ENCODE measurements at regions not wholly inside any gene's neighbourhood (a gene's known extent, or its start where the extent isn't known, plus 50 kb on each side); places are given as distances from the start of the nearest gene placed in this dataset.

DNA sequence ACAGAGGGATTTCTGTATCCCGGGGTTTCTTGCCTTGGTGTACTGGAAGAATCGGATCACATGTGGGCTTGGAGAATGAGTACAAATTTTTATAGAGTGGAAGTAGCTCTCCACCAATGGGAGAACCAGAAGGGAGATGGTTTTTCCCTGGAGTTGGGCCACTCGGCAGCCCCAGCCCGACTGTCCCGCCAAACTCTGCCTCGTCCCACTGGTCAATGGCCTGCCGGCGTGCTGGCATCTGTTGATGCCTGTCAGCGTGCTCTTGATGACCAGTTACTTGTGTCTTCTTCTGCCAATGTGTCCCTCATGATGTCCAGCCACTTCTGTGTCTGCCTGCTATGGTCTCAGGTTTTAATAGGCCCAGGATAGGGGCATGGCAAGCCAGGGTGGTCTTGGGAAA lies 100.5 kb downstream of the CFAP44 start:
- TF ChIP-seq, protein P1, sequence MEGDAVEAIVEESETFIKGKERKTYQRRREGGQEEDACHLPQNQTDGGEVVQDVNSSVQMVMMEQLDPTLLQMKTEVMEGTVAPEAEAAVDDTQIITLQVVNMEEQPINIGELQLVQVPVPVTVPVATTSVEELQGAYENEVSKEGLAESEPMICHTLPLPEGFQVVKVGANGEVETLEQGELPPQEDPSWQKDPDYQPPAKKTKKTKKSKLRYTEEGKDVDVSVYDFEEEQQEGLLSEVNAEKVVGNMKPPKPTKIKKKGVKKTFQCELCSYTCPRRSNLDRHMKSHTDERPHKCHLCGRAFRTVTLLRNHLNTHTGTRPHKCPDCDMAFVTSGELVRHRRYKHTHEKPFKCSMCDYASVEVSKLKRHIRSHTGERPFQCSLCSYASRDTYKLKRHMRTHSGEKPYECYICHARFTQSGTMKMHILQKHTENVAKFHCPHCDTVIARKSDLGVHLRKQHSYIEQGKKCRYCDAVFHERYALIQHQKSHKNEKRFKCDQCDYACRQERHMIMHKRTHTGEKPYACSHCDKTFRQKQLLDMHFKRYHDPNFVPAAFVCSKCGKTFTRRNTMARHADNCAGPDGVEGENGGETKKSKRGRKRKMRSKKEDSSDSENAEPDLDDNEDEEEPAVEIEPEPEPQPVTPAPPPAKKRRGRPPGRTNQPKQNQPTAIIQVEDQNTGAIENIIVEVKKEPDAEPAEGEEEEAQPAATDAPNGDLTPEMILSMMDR (IDR thresholded peaks at IDR 0.05; ENCODE audit: poor library complexity, severe bottlenecking): no peak
- Histone ChIP-seq H3K9me3 (ENCODE audit: severe bottlenecking) (no peaks in the 10 kb centered on the region), H3K4me1 (ENCODE audit: insufficient read depth, poor library complexity, severe bottlenecking) (no peaks in the 10 kb centered on the region), H3K27me3 (ENCODE audit: insufficient read depth, poor library complexity, severe bottlenecking) (no peaks in the 10 kb centered on the region), H3K4me3 (ENCODE audit: severe bottlenecking) (no peak overlapping the region), H3K27ac (ENCODE audit: poor library complexity, severe bottlenecking) (no peak overlapping the region), H3K36me3 (ENCODE audit: low read depth) (no peaks in the 10 kb centered on the region)
- DNase-seq (ENCODE audit: low spot score): no peak
- no peak for ATAC-seq (ENCODE audit: low read depth)

DNA sequence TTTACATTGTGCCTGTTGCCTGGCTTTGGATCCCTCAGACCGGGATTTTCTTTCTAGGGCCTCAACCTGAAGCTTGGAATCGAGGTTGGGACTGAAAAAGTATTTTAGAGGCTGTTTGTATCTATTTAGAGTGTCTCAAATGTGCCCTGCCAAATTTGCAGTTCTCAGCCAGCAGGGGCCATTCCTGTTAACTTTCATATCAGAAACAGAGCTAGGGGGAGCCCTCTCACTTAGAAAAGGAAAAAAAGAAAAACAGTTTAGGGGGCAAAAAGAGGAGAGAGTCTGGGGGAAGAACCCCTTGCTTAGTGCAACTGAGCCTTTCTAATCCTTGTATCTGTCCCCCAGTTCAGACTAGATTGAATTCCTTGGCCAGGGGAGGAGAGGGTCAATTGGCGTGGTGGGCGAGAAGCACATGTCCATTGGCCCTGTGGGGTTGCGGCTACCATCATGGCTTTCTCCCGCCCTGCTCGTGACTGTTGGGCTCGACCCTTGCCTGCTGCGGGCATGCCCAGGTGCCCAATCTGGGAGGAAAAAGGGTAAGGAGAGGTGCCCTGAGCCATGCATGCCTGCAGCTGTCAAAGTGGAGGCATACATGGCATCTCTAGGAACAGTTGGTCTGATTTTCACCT lies 101.6 kb downstream of the CFAP44 start:
- no peak overlapping the region for H3K27ac ChIP-seq (ENCODE audit: poor library complexity, severe bottlenecking)
- H3K4me1 ChIP-seq (ENCODE audit: insufficient read depth, poor library complexity, severe bottlenecking): no peaks in the 10 kb centered on the region
- ATAC-seq (ENCODE audit: low read depth) (no peak), DNase-seq (ENCODE audit: low spot score) (no peak)
- H3K4me3 ChIP-seq (ENCODE audit: severe bottlenecking): no peak overlapping the region
- TF ChIP-seq, protein P1 (IDR thresholded peaks at IDR 0.05; ENCODE audit: poor library complexity, severe bottlenecking): peak; percentile 17
- no peaks in the 10 kb centered on the region for H3K27me3 ChIP-seq (ENCODE audit: insufficient read depth, poor library complexity, severe bottlenecking)
- no peaks in the 10 kb centered on the region for H3K9me3 ChIP-seq (ENCODE audit: severe bottlenecking)
- H3K36me3 ChIP-seq (ENCODE audit: low read depth): no peaks in the 10 kb centered on the region

Data from RWPE2 (cell line).